HS-5 (cell line): ENCODE measurements at regions not wholly inside any gene's neighbourhood (a gene's known extent, or its start where the extent isn't known, plus 50 kb on each side); places are given as distances from the start of the nearest gene placed in this dataset.

ENCODE experiments used
- DNase-seq: peaks from one replicate; pipeline ENCODE4 v3.0.0-alpha.2; 2012; ENCODE audit warnings: low read depth

DNA sequence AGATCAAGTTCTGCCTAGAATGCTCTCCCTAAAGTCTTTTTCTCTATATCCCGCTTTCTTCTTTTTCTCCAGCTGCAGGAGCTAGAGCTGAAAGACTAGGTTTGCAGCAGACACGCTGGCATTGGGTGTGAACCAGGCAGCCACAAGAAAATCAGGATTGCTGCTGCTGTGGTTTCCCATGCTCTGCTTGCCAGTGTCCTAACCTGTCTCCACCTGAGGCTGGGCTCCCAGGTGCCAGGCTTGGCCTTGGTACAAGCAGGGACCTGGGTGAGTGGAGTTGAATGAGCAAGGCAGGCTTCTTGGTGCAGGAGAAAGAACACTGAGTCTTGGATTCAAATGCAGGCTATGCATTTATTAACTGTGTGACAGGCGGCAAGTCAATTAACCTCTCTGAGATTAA lies 440.3 kb upstream of the MAF start:
- no peak for DNase-seq

DNA sequence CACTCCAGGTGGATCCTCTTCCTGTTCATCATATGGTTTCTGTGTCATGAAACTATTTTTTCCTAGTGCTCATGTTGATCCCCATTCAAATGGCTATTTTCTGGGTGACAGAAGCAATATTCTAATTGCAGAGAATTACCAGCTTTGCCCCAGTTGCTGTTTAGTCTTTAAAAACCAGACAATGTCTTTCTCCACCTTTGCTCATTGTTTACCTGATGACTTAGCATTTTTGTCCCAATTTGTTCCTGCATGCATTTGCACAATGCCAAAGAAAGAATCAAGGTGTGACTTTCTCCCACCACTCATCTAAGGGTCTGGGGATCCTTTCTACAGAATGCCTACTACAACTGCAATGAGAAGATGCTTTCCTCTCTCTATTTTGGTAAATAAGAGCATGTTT lies 439.9 kb upstream of the MAF start:
- no peak for DNase-seq

DNA sequence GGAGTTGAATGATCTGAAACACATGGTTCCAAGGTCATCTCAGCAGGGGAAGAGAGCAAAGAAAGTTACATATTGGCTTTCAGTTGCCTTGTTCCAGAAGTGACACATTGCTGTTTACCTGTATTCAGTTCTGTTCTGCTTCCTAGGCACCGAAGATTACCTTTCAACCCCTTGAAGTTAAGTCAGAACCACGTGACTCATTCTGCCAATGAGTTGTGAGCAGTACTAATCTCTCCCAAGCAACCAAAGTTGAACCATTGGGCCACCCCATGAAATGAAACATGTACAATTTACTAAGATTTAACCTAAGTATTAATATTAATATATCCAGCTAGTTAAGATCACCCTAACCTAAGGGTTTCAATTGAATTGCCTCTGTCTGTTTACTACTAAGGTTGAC lies 439.2 kb upstream of the MAF start:
- no peak for DNase-seq

DNA sequence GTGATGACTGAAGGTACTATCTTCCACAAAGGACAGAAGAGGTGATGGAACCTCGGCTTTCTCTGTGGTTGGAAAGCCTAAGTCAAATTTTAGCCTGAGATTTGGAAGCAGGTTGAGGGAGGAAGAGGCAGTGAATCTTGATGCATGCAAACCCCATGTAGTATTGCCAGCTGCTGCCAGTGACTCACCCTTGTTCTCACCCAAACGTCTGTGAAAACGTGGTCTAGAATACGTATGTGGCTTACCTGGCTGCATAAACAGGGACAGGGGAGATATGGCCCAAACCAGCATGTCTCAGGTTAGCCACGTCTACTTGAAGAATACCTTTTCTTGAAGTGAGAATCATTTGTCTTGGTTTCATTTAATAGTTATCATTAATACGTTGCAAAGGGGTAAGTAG lies 438.0 kb upstream of the MAF start:
- DNase-seq = no peak

GRCh38 chr16:80034948-80035663 lies 434.6 kb upstream of the MAF start:
- no peak for DNase-seq

DNA sequence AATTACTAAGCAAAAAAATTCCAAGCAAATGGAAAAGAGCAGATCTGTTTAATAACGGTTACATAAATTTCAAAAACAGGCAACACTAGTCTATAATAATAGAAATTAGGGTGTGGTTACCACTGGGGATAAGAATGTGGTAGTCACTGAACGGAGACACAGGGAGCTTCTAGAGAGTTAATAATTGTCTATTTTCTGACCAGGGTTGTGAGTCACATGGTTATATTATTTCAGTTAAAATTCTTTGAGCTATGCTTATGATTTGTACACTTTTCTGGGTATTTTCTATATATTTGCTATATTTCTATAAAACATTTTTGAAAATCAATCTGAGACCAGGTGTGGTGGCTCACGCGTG lies 433.9 kb upstream of the MAF start:
- no peak for DNase-seq

DNA sequence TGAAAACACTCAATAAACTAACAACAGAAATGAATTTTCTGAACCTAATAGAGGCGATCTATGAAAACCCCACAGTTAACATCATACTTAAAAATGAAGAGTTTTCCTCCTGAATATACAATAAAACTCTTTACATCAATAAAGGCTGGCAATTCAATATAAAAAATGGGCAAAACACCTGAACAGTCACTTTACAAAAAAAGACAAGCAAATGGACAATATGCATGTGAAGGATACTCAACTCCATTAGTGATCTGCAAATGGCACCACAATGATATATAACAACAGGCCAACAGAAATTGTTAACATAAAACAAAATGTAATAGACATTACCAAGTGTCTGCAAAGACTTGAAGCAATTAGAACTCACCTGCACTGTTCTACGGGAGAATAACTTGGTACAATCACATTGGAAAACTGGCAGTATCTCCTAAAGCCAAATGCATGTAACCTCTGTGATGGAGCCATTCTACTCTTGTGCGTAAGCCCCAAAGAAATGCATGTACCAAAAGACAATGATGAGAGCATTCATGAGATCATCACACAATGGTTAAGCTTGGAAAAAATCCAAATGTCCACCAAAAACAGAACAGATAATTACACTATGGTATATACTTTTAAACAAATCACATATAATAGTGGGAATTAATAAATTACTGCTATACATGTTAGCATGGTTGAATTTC lies 433.4 kb upstream of the MAF start:
- DNase-seq = no peak

DNA sequence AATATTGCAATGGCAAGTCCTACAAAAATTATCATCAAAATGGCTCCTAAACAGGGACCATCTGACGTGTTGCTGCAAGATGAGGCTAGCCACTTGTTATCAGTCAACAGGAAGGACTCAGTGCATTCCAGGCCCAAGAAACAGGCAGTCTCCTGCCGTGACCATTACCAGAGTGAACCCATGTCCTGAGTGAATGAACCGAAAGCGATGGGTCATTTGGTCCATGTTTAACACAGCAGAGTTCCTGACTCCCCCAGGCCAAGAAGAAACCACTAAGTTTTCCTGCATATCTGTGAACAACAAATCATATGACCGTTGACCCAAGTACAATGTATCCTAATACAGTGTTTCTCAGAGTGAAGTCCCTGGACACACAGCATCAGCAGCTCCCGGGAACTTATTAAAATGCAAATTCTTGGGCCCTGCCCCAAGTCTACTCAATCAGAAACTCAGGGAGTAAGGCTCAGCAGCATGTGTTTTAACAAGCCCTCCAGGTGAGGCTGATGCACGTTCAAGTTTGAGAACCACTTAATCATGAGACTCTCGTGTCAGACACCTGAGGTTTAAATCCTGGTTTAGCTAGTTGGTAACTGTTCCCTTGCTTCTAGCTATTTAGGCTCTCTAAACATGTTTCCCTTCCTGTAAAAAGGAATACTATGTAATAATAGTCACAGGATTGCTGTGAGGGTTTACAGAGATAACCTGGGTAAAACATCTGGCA lies 429.4 kb upstream of the MAF start:
- no peak for DNase-seq

DNA sequence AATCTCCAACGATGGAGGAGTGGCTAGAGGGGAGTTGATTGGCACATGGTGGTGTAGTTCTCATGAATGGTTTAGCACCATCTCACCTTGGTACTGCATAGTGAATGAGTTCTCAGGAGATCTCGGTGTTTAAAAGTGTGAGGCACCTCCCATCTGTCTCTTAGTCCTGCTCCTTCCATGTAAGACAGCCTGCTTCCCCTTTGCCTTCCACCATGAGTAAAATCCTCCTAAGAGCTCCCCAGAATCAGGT lies 428.8 kb upstream of the MAF start:
- DNase-seq = no peak

DNA sequence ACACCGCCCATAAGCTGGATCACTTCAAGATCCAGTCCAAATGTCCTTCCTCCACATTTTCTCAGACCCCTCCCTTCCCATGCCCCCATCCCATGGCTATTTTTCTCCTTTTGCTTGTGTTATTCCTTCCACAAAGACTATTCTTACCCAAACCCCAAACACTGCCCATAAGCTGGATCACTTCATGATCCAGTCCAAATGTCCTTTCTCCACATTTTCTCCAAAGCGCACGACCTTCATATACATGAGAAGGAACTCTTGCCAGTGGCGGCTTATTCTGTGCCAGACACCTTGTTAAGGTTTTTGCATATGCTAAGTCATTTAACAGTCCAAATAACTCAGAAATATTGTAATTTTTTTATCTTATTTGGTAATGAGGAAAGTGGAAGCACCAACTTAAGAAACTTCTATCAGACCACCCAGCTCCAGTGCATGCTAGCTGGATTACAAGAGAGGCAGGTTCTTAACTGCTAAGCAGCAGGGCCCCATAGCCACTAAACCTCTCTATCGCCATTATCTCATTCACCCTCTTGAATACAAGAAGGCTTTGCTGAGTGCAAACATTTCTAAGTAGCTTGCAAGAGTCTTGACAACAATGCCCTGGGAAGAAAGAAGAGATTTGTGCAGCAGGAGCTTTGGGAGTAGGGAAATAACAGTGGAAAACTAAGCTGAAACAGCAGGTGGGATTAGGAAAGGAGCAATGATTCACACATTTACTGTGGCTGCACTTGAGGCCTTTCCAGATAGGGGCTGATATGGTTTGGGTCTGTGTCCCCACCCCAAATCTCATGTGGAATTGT lies 428.2 kb upstream of the MAF start:
- DNase-seq = no peak

- DNase-seq = peak; percentile 67
Measured at GRCh38 chr16:80027007-80027965, 426.7 kb upstream of the MAF start.

DNA sequence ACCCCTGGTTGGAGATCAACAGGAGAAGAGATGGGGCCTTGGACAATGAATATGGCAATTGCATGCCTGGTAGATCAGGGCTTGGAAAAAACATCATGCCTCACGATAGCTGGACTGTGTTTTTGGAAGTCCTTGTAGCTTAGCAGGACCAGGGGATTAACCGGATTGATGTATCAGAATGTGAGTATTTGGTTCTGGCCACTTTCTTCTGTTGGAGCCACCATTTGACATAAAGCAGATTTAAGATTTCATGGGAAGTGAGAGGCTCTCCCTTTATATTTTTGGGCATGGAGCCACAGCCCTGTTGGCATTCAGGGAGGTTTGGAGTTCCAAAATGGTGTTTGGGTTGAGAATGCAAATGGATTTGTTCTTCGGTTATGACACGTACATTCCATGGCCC lies 424.7 kb upstream of the MAF start:
- no peak for DNase-seq

- no peak for DNase-seq
Measured at GRCh38 chr16:80024443-80024842, 423.9 kb upstream of the MAF start.

DNA sequence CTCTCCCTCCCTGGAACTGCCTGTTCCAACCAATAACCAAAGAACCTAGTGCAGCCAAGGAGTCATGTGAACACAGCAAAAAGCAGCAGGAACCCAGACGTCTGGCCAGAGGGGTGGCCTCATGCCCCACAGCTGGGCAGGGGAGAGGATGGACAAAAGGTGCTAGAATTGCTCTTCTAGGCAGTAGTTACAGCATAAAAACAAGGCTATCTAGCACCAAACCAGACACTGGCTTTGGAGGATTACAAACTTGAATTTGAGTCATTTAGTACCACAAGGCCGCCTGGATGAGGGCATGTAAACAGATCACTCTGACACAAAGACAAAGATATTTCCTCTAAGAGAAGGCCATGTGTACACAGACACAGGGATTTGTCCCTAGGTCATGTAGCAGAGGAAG lies 423.3 kb upstream of the MAF start:
- DNase-seq = no peak

DNA sequence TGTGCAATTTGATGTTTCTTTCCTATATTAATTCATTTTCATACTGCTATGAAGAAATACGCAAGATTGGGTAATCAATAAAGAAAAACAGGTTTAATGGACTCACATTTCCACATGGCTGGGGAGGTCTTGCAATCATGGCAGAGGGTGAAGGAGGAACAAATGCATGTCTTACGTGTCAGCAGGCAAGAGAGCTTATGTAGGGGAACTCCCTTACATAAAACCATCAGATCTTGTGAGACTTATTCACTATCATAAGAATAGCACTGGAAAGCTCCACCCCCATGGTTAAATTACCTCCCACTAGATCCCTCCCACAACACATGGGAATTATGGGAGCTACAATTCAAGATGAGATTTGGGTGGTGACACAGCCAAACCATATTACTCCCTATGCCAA lies 418.9 kb upstream of the MAF start:
- no peak for DNase-seq

DNA sequence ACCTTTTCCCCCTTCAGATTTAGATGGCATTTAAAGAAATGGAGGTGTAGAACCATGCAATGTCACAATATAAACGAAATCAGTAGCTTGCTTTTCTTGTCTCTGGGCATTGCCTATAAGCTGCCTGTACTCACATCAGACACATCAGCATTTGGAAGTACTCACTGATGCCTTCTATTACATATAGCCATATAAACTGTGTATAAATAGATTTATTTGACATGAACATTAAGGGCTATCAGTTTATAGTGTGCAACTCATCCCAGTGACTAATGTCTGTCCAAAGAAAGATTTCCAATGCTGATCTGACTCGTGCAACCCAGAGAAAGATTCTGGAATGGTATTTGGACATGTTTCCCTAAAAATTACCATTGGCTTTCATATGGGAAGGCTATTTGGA lies 417.9 kb upstream of the MAF start:
- no peak for DNase-seq

- DNase-seq = no peak
Measured at GRCh38 chr16:80016731-80017326, 416.3 kb upstream of the MAF start.

- DNase-seq = no peak
Measured at GRCh38 chr16:80015566-80015965, 415.0 kb upstream of the MAF start.

DNA sequence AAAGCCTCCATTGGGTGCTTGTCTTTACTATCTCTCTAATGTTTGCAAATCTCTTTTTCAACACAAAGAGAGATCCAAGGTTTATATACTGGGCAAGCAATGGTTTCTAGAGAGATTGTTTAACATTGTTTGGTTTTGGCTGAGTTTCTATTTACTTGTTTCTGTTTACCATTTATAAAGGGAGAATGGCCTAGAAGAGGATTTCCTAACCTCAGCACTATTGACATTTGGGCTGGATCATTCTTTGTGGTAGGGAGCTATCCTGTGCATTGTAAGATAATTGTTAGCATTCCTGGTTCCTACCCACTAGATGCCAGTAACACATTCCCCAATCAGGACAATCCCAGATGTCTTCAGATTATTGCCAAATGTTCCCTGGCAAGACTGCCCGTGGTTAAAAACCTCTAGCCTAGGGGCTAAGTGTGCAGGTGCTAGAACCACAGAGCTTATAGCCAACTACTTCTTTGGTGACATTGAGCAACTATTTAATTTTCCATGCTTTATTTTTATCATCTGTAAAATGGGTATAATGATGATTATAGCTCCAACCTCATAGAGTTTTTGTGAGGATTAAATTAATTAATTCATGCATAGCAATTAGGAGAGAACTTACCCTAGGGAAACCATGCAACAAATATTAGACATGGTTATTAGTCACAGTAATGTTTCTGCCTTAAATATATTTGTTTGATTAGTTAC lies 413.9 kb upstream of the MAF start:
- no peak for DNase-seq

- no peak for DNase-seq
Measured at GRCh38 chr16:80012586-80012985, 412.0 kb upstream of the MAF start.
